ENCODE measurements at regions not wholly inside any gene's neighbourhood (a gene's known extent, or its start where the extent isn't known, plus 50 kb on each side); places are given as distances from the start of the nearest gene placed in this dataset.

- Histone ChIP-seq H3K27me3 (ENCODE audit: control insufficient read depth, insufficient read depth, low read length) (no peaks in the 10 kb centered on the region), H3K4me1 (ENCODE audit: control insufficient read depth, insufficient read depth, low read length) (no peaks in the 10 kb centered on the region), H3K4me3 (ENCODE audit: low read length) (no peak overlapping the region), H3K9me3 (ENCODE audit: control insufficient read depth, insufficient read depth, low read length) (peaks cover 12% of the 10 kb centered on the region), H3K27ac (ENCODE audit: low read length) (no peak overlapping the region), H3K36me3 (ENCODE audit: control insufficient read depth, insufficient read depth, low read length) (no peaks in the 10 kb centered on the region)
- no peak for ATAC-seq
- no peak for TF ChIP-seq CTCF (IDR thresholded peaks at IDR 0.05)
- H3K9me3 Mint-ChIP-seq = peaks cover 15 to 16% of the 10 kb centered on the region in 2 donors
- no peaks in the 10 kb centered on the region for H3K27me3 Mint-ChIP-seq (ENCODE audit: low read depth in 2 of 2)
- H3K4me1 Mint-ChIP-seq = no peaks in the 10 kb centered on the region
- 80% methylated on average over 1 of the region's 1 CpG for WGBS (ENCODE audit: insufficient coverage)
- intact Hi-C loops (cut with micrococcal nuclease) = no loop called here
- H3K36me3 Mint-ChIP-seq = no peaks in the 10 kb centered on the region
- DNase-seq = no peak
- H3K27ac Mint-ChIP-seq = no peak overlapping the region
- H3K4me3 Mint-ChIP-seq = no peak overlapping the region
Measured at GRCh38 chr5:98443881-98444280, 329.6 kb upstream of the RGMB start.

- Histone ChIP-seq H3K4me3 (ENCODE audit: low read length) (no peak overlapping the region), H3K9me3 (ENCODE audit: control insufficient read depth, insufficient read depth, low read length) (no peaks in the 10 kb centered on the region), H3K27ac (ENCODE audit: low read length) (no peak overlapping the region), H3K4me1 (ENCODE audit: control insufficient read depth, insufficient read depth, low read length) (no peaks in the 10 kb centered on the region), H3K27me3 (ENCODE audit: control insufficient read depth, insufficient read depth, low read length) (no peaks in the 10 kb centered on the region), H3K36me3 (ENCODE audit: control insufficient read depth, insufficient read depth, low read length) (no peaks in the 10 kb centered on the region)
- ATAC-seq (no peak), DNase-seq (no peak)
- intact Hi-C loops (cut with micrococcal nuclease) = no loop called here
- H3K4me3 Mint-ChIP-seq = no peak overlapping the region
- H3K27ac Mint-ChIP-seq = no peak overlapping the region
- no peaks in the 10 kb centered on the region for H3K27me3 Mint-ChIP-seq (ENCODE audit: low read depth in 2 of 2)
- H3K4me1 Mint-ChIP-seq = no peaks in the 10 kb centered on the region
- TF ChIP-seq CTCF (IDR thresholded peaks at IDR 0.05) = no peak
- no CpG with 5 or more reads among the region's 1 CpG for WGBS (ENCODE audit: insufficient coverage)
- no peaks in the 10 kb centered on the region for H3K36me3 Mint-ChIP-seq
- peaks cover 8 to 16% of the 10 kb centered on the region in 2 donors for H3K9me3 Mint-ChIP-seq
Measured at GRCh38 chr5:98453296-98453695, 320.2 kb upstream of the RGMB start.

GRCh38 chr5:98454407-98454806 is 319.1 kb upstream of the RGMB start:
- intact Hi-C loops (cut with micrococcal nuclease) = no loop called here
- WGBS (ENCODE audit: insufficient coverage) = no CpG with 5 or more reads among the region's 1 CpG
- no peaks in the 10 kb centered on the region for H3K36me3 ChIP-seq (ENCODE audit: control insufficient read depth, insufficient read depth, low read length)
- Mint-ChIP-seq H3K9me3 (peaks cover 5 to 7% of the 10 kb centered on the region in 2 donors), H3K4me1 (no peaks in the 10 kb centered on the region), H3K36me3 (no peaks in the 10 kb centered on the region), H3K27ac (no peak overlapping the region), H3K27me3 (ENCODE audit: low read depth in 2 of 2) (no peaks in the 10 kb centered on the region), H3K4me3 (no peak overlapping the region)
- H3K4me1 ChIP-seq (ENCODE audit: control insufficient read depth, insufficient read depth, low read length) = no peaks in the 10 kb centered on the region
- no peak overlapping the region for H3K4me3 ChIP-seq (ENCODE audit: low read length)
- H3K9me3 ChIP-seq (ENCODE audit: control insufficient read depth, insufficient read depth, low read length) = no peaks in the 10 kb centered on the region
- ATAC-seq = no peak
- H3K27me3 ChIP-seq (ENCODE audit: control insufficient read depth, insufficient read depth, low read length) = no peaks in the 10 kb centered on the region
- no peak for DNase-seq
- no peak for TF ChIP-seq CTCF (IDR thresholded peaks at IDR 0.05)
- no peak overlapping the region for H3K27ac ChIP-seq (ENCODE audit: low read length)

- ATAC-seq (no peak), DNase-seq (no peak)
- Mint-ChIP-seq H3K36me3 (no peaks in the 10 kb centered on the region), H3K27me3 (ENCODE audit: low read depth in 2 of 2) (no peaks in the 10 kb centered on the region), H3K27ac (no peak overlapping the region), H3K9me3 (peaks cover 4 to 6% of the 10 kb centered on the region in 2 donors), H3K4me1 (no peaks in the 10 kb centered on the region), H3K4me3 (no peak overlapping the region)
- Histone ChIP-seq H3K27ac (ENCODE audit: low read length) (no peak overlapping the region), H3K4me1 (ENCODE audit: control insufficient read depth, insufficient read depth, low read length) (no peaks in the 10 kb centered on the region), H3K36me3 (ENCODE audit: control insufficient read depth, insufficient read depth, low read length) (no peaks in the 10 kb centered on the region), H3K4me3 (ENCODE audit: low read length) (no peak overlapping the region), H3K9me3 (ENCODE audit: control insufficient read depth, insufficient read depth, low read length) (no peaks in the 10 kb centered on the region), H3K27me3 (ENCODE audit: control insufficient read depth, insufficient read depth, low read length) (no peaks in the 10 kb centered on the region)
- intact Hi-C loops (cut with micrococcal nuclease) = no loop called here
- TF ChIP-seq CTCF (IDR thresholded peaks at IDR 0.05) = no peak
- 100% methylated on average over 2 of the region's 4 CpGs for WGBS (ENCODE audit: insufficient coverage)
Measured at GRCh38 chr5:98454904-98455303, 318.6 kb upstream of the RGMB start.
